ENCODE measurements at regions not wholly inside any gene's neighbourhood (a gene's known extent, or its start where the extent isn't known, plus 50 kb on each side); places are given as distances from the start of the nearest gene placed in this dataset.

GRCh38 chr2:114091010-114091409, 201.1 kb downstream of the ACTR3 start:
- no peak for TF ChIP-seq CTCF (IDR thresholded peaks at IDR 0.05)
- no peak for TF ChIP-seq POLR2A (IDR thresholded peaks at IDR 0.05)

Measured in thyroid gland (tissue), 4 donors.